BE2C (cell line): ENCODE measurements at regions not wholly inside any gene's neighbourhood (a gene's known extent, or its start where the extent isn't known, plus 50 kb on each side); places are given as distances from the start of the nearest gene placed in this dataset.

ENCODE experiments used
- DNase-seq: peaks from one replicate; pipeline ENCODE4 v3.0.0-alpha.2; 2020
- H3K27me3 ChIP-seq: fragments of 250-450 bp; sonication (Bioruptor Pico); 2 replicates; pipeline ENCODE4 v1.5.1; 2020; ENCODE audit warnings: mild to moderate bottlenecking
- H3K36me3 ChIP-seq: fragments of 250-450 bp; sonication (Bioruptor Pico); 2 replicates; pipeline ENCODE4 v1.5.1; 2020; ENCODE audit warnings: mild to moderate bottlenecking
- H3K4me1 ChIP-seq: fragments of 250-450 bp; sonication (Bioruptor Pico); 2 replicates; pipeline ENCODE4 v1.5.1; 2020
- H3K4me3 ChIP-seq: 2 replicates; pipeline ENCODE4 v1.5.1; 2011; ENCODE audit warnings: low read depth, low read length
- H3K9me3 ChIP-seq: fragments of 250-450 bp; sonication (Bioruptor Pico); 2 replicates; pipeline ENCODE4 v1.5.1; 2020
- CTCF ChIP-seq: IDR thresholded peaks from 2 replicates; pipeline ENCODE4 v1.5.1; 2012; ENCODE audit warnings: mild to moderate bottlenecking, low read depth, low read length

- no peak for TF ChIP-seq CTCF
- H3K9me3 ChIP-seq: no peaks in the 10 kb centered on the region
Observed at GRCh38 chrX:16476009-16476408, 173.9 kb upstream of the S100G start.

GRCh38 chrX:16476692-16477091, 173.3 kb upstream of the S100G start:
- Histone ChIP-seq H3K27me3 (no peaks in the 10 kb centered on the region), H3K4me3 (no peak overlapping the region), H3K9me3 (no peaks in the 10 kb centered on the region), H3K4me1 (no peaks in the 10 kb centered on the region), H3K36me3 (no peaks in the 10 kb centered on the region)
- TF ChIP-seq CTCF: no peak
- no peak for DNase-seq

More at GRCh38 chrX:16476009-16476408, 173.9 kb upstream of the S100G start:
- Histone ChIP-seq H3K4me1 (no peaks in the 10 kb centered on the region), H3K27me3 (no peaks in the 10 kb centered on the region), H3K36me3 (no peaks in the 10 kb centered on the region), H3K4me3 (no peak overlapping the region)
- no peak for DNase-seq

- DNase-seq: no peak
- Histone ChIP-seq H3K36me3 (no peaks in the 10 kb centered on the region), H3K27me3 (no peaks in the 10 kb centered on the region), H3K4me1 (no peaks in the 10 kb centered on the region), H3K9me3 (no peaks in the 10 kb centered on the region), H3K4me3 (no peak overlapping the region)
- no peak for TF ChIP-seq CTCF
Observed at GRCh38 chrX:16479206-16479869, 170.6 kb upstream of the S100G start.

- Histone ChIP-seq H3K4me3 (no peak overlapping the region), H3K36me3 (no peaks in the 10 kb centered on the region), H3K9me3 (no peaks in the 10 kb centered on the region), H3K27me3 (no peaks in the 10 kb centered on the region), H3K4me1 (no peaks in the 10 kb centered on the region)
- TF ChIP-seq CTCF: no peak
- no peak for DNase-seq
Observed at GRCh38 chrX:16480049-16480448, 169.9 kb upstream of the S100G start.

- no peak for DNase-seq
- H3K4me1 ChIP-seq: no peaks in the 10 kb centered on the region
Observed at GRCh38 chrX:16484338-16484737, 165.6 kb upstream of the S100G start.

More at GRCh38 chrX:16484338-16484737, 165.6 kb upstream of the S100G start:
- H3K36me3 ChIP-seq: no peaks in the 10 kb centered on the region
- TF ChIP-seq CTCF: no peak
- no peak overlapping the region for H3K4me3 ChIP-seq
- no peaks in the 10 kb centered on the region for H3K27me3 ChIP-seq
- no peaks in the 10 kb centered on the region for H3K9me3 ChIP-seq
